Dedifferentiated amniotic fluid mesenchymal stem cell (primary cell): ENCODE measurements at regions not wholly inside any gene's neighbourhood (a gene's known extent, or its start where the extent isn't known, plus 50 kb on each side); places are given as distances from the start of the nearest gene placed in this dataset.

ENCODE experiments used
- DNase-seq: peaks from one replicate; pipeline ENCODE4 v3.0.0-alpha.2; 2016; ENCODE audit errors: extremely low spot score

- no peak for DNase-seq
Observed at GRCh38 chr15:67992411-67992810, 61.7 kb upstream of the PIAS1 start.

GRCh38 chr15:67992834-67993233, 61.3 kb upstream of the PIAS1 start:
- no peak for DNase-seq

DNA sequence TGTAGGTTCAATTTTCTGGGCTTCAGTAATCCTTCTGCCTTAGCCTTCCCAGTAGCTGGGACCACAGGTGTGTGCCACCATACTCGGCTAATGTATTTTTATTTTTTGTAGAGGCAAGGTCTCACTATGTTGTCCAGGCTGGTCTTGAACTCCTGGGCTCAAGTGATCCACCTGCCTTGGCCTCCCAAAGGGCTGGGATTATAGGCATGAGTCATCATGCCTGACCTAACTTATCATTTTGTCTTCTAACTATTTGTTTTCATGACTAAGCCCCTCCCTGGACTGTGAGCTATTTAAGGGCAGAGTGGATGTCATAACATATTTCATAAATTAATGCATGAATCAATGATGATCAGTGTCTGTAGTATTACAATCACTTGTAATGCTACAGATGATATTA, 56.1 kb upstream of the PIAS1 start:
- DNase-seq = peak; percentile 28

DNA sequence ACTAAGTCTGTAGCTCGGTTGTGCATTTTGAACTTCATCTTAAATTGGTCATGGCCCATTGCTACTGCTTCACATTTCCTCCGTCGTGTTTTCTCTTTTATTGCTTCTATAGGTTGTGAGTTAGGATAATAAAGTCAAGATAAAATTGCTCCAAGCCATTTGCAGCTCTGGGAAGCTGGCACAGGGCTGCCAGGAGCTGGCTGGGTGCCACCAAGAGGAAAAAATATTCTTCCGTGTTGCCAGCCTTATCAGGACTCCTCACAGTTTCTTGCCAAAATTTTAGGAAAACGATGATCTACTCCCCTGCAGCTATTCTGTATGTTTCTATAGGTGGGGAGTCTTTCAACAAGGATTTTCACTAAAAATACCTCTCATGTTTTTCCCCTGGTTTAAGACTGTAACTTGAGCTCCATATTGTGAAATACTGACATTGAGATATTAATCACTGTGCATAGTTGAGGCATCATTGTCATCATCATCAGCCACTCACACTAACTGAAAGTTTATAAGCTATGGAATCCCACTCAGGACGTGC, 55.4 kb upstream of the PIAS1 start:
- peak; percentile 72 for DNase-seq

DNA sequence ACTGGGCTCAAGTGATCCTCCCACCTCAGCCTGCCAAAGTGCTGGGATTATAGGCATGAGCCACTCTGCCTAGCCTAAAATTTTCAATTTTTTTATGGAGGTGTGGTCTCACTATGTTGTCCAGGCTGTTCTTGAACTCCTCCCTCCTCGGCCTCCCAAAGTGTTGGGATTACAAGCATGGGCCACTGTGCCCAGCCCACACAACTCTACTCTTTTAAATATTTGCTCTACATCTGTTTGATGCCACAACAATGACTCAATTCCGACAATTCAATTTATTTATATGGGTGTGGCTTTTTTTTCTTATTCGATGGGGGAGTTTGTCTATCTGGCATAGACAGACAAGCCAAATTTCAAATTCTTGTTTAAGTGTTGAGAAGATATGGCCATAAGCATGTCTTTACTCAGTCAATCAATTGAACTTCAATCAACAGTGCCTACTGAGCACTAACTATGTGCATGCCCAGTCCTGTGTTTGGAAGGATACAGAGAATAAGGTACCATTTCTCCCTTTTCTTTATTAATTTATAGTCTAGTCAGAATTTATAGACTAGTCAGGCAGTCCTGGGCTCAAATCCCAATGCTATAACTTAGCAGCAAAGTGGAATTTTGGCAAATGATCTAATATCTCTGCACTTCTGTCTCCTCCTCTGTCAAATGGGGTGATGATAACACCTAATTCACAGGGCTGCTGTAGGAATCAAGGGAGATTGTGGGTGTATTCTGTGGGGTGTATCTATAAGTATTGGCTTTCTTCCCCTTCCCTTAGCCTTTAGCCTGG, 54.6 kb upstream of the PIAS1 start:
- no peak for DNase-seq

DNA sequence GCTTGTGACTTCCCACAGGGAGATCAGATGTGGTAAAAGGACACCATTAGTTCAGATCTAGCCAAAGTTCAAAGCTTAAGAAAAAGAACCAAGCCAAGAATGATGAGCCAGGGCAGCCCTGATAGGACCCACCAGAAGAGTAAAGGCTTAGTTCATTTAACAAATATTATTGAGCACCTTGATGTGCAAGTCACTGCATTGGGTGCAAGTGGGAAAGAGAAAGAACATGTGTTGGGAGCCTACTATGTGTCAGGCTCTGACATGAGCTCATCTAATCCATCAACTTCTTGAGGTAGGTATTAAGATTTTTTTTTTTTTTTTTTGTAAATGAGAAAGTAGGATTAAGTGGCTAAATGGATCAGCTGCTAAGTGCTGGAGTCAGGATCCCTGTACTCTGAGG, 53.4 kb upstream of the PIAS1 start:
- no peak for DNase-seq

- DNase-seq = no peak
Observed at GRCh38 chr15:68001811-68002210, 52.3 kb upstream of the PIAS1 start.

- DNase-seq = no peak
Observed at GRCh38 chr15:68003297-68003696, 50.8 kb upstream of the PIAS1 start.
